HEK293T (cell line): ENCODE measurements at regions not wholly inside any gene's neighbourhood (a gene's known extent, or its start where the extent isn't known, plus 50 kb on each side); places are given as distances from the start of the nearest gene placed in this dataset.

Experiments used
- ARNT ChIP-seq: fragments of 450-650 bp; IDR thresholded peaks from 2 replicates; pipeline ENCODE4 v1.6.1; 2017; ENCODE audit warnings: mild to moderate bottlenecking
- BHLHE40 ChIP-seq: fragments of 450-650 bp; IDR thresholded peaks from 2 replicates; pipeline ENCODE4 v1.6.1; 2016; ENCODE audit warnings: mild to moderate bottlenecking, moderate library complexity, borderline replicate concordance
- CTBP1 ChIP-seq: fragments of 450-650 bp; IDR thresholded peaks from 2 replicates; pipeline ENCODE4 v1.6.1; 2016; ENCODE audit warnings: borderline replicate concordance
- ELF4 ChIP-seq: fragments of 450-650 bp; IDR thresholded peaks from 2 replicates; pipeline ENCODE4 v1.6.1; 2017; ENCODE audit warnings: antibody characterized with exemption
- FOXA1 ChIP-seq: fragments of 450-650 bp; IDR thresholded peaks from 2 replicates; pipeline ENCODE4 v1.6.1; 2016; ENCODE audit warnings: mild to moderate bottlenecking
- L3MBTL2 ChIP-seq: fragments of 450-650 bp; conservative IDR thresholded peaks from 2 replicates; pipeline ENCODE4 v1.6.1; 2016; ENCODE audit warnings: mild to moderate bottlenecking
- LEF1 ChIP-seq: fragments of 450-650 bp; IDR thresholded peaks from 2 replicates; pipeline ENCODE4 v1.6.1; 2017; ENCODE audit warnings: mild to moderate bottlenecking, borderline replicate concordance
- NFRKB ChIP-seq: fragments of 450-650 bp; IDR thresholded peaks from 2 replicates; pipeline ENCODE4 v1.6.1; 2016; ENCODE audit warnings: mild to moderate bottlenecking, moderate library complexity
- SP1 ChIP-seq: fragments of 450-650 bp; IDR thresholded peaks from 2 replicates; pipeline ENCODE4 v1.6.1; 2017
- SUZ12 ChIP-seq: fragments of 450-650 bp; IDR thresholded peaks from 2 replicates; pipeline ENCODE4 v1.6.1; 2016; ENCODE audit warnings: mild to moderate bottlenecking
- TARDBP ChIP-seq: fragments of 450-650 bp; IDR thresholded peaks from 2 replicates; pipeline ENCODE4 v1.6.1; 2016
- ZNF384 ChIP-seq: fragments of 450-650 bp; IDR thresholded peaks from 2 replicates; pipeline ENCODE4 v1.6.1; 2016

- TF ChIP-seq SP1 (no peak), FOXA1 (no peak), BHLHE40 (no peak), LEF1 (no peak), ZNF384 (no peak), CTBP1 (no peak), ARNT (no peak), ELF4 (no peak), SUZ12 (no peak), TARDBP (no peak), NFRKB (no peak), L3MBTL2 (no peak)
Measured at GRCh38 chr4:13887010-13887409, 259.5 kb upstream of the BOD1L1 start.
